GM23338 (cell line): ENCODE measurements at regions not wholly inside any gene's neighbourhood (a gene's known extent, or its start where the extent isn't known, plus 50 kb on each side); places are given as distances from the start of the nearest gene placed in this dataset.
A peak's percentile ranks its signal among the peaks of the same experiment; 100 is the strongest.

Source experiments
- ATAC-seq: fragments of 200-7000 bp; cut with Tn5 transposase; 3 replicates; pipeline ENCODE4 v1.9.1; 2020
- DNase-seq: peaks from one replicate; pipeline ENCODE4 v3.0.0-alpha.2; 2015; ENCODE audit warnings: low spot score
- H2AFZ ChIP-seq: fragments of 200-600 bp; sonication (generic); 2 replicates; pipeline ENCODE4 v1.8.0; 2016; ENCODE audit warnings: antibody characterized with exemption, mild to moderate bottlenecking, moderate library complexity
- H3F3A ChIP-seq: fragments of 200-600 bp; sonication (generic); replicated peaks from 2 replicates; pipeline ENCODE4 v1.8.0; 2017; ENCODE audit warnings: antibody characterized with exemption, mixed run types, low read depth
- H3K27ac ChIP-seq: fragments of 200-600 bp; sonication (generic); 2 replicates; pipeline ENCODE4 v1.6.1; 2016; ENCODE audit warnings: low read depth
- H3K27me3 ChIP-seq: fragments of 200-600 bp; sonication (generic); 2 replicates; pipeline ENCODE4 v1.8.0; 2016; ENCODE audit warnings: mild to moderate bottlenecking, mixed run types, moderate library complexity; ENCODE audit not compliant: insufficient read depth
- H3K36me3 ChIP-seq: fragments of 200-600 bp; sonication (generic); 2 replicates; pipeline ENCODE4 v1.8.0; 2016; ENCODE audit warnings: mild to moderate bottlenecking; ENCODE audit not compliant: insufficient read depth
- H3K4me1 ChIP-seq: fragments of 200-600 bp; sonication (generic); 2 replicates; pipeline ENCODE4 v1.8.0; 2016; ENCODE audit warnings: mild to moderate bottlenecking, moderate library complexity; ENCODE audit not compliant: insufficient read depth
- H3K4me2 ChIP-seq: fragments of 200-600 bp; sonication (generic); 2 replicates; pipeline ENCODE4 v1.7.1; 2017; ENCODE audit warnings: mixed run types
- H3K4me3 ChIP-seq: fragments of 200-600 bp; sonication (generic); 2 replicates; pipeline ENCODE4 v1.6.1; 2016; ENCODE audit warnings: mixed run types
- H3K79me2 ChIP-seq: fragments of 200-600 bp; sonication (generic); replicated peaks from 2 replicates; pipeline ENCODE4 v1.8.0; 2017; ENCODE audit warnings: mild to moderate bottlenecking; ENCODE audit not compliant: insufficient read depth
- H3K9me2 ChIP-seq: fragments of 200-600 bp; sonication (generic); 2 replicates; pipeline ENCODE4 v1.8.0; 2017; ENCODE audit not compliant: insufficient read depth
- H4K20me1 ChIP-seq: fragments of 200-600 bp; sonication (generic); replicated peaks from 2 replicates; pipeline ENCODE4 v1.8.0; 2017; ENCODE audit warnings: mild to moderate bottlenecking; ENCODE audit not compliant: insufficient read depth
- H3K27ac Mint-ChIP-seq: 2 replicates; pipeline ENCODE4 v1.8.0; 2020; ENCODE audit warnings: inconsistent platforms, mild to moderate bottlenecking, moderate library complexity, mixed read lengths
- H3K27me3 Mint-ChIP-seq: 3 replicates; pipeline ENCODE4 v1.8.0; 2022; ENCODE audit warnings: low read depth, mild to moderate bottlenecking, moderate library complexity, mixed read lengths, inconsistent platforms; ENCODE audit not compliant: insufficient read depth, poor library complexity
- H3K36me3 Mint-ChIP-seq: 3 replicates; pipeline ENCODE4 v1.8.0; 2021; ENCODE audit warnings: low read depth, mild to moderate bottlenecking, inconsistent platforms, moderate library complexity, mixed read lengths
- H3K4me1 Mint-ChIP-seq: 3 replicates; pipeline ENCODE4 v1.8.0; 2020; ENCODE audit warnings: mild to moderate bottlenecking, inconsistent platforms, mixed read lengths
- H3K4me3 Mint-ChIP-seq: 3 replicates; pipeline ENCODE4 v1.8.0; 2021; ENCODE audit warnings: moderate library complexity, mild to moderate bottlenecking, inconsistent platforms, mixed read lengths
- H3K9me3 Mint-ChIP-seq: 3 replicates; pipeline ENCODE4 v1.8.0; 2020; ENCODE audit warnings: moderate library complexity, mild to moderate bottlenecking, inconsistent platforms, mixed read lengths
- CREB1 ChIP-seq: fragments of 250-450 bp; sonication (Bioruptor Pico); IDR thresholded peaks from 2 replicates; pipeline ENCODE4 v1.5.0; 2020; ENCODE audit warnings: low read depth, mild to moderate bottlenecking, moderate library complexity
- ETS1 ChIP-seq: IDR thresholded peaks from 2 replicates; pipeline ENCODE4 v1.6.1; 2016; ENCODE audit warnings: antibody characterized with exemption
- NANOG ChIP-seq: IDR thresholded peaks from 2 replicates; pipeline ENCODE4 v1.6.1; 2016; ENCODE audit warnings: antibody characterized with exemption, borderline replicate concordance
- POLR2AphosphoS5 ChIP-seq: IDR thresholded peaks from 2 replicates; pipeline ENCODE4 v1.6.1; 2016; ENCODE audit warnings: antibody characterized with exemption, low read depth
- STAT1 ChIP-seq: IDR thresholded peaks from one replicate; pipeline ENCODE4 v1.6.1; 2016; ENCODE audit warnings: antibody characterized with exemption; ENCODE audit not compliant: unreplicated experiment
- ZNF331 ChIP-seq: fragments of 250-450 bp; sonication (Bioruptor Pico); IDR thresholded peaks from 2 replicates; pipeline ENCODE4 v1.5.0; 2020; ENCODE audit warnings: low read depth, mild to moderate bottlenecking, moderate library complexity
- ZNF462 ChIP-seq: fragments of 250-450 bp; sonication (Bioruptor Pico); IDR thresholded peaks from 2 replicates; pipeline ENCODE4 v1.5.0; 2020; ENCODE audit warnings: mild to moderate bottlenecking, moderate library complexity

- ATAC-seq = no peak
- Mint-ChIP-seq H3K36me3 (no peaks in the 10 kb centered on the region), H3K9me3 (no peaks in the 10 kb centered on the region), H3K27ac (peak overlapping the region; percentile 25; the same call in 1 of the 2 replicates), H3K4me3 (no peak overlapping the region), H3K4me1 (peaks cover 24% of the 10 kb centered on the region), H3K27me3 (peaks cover 2% of the 10 kb centered on the region)
- H3K27ac ChIP-seq = no peak overlapping the region; the same call in 1 of the 2 replicates
- H3K27me3 ChIP-seq = no peaks in the 10 kb centered on the region
- no peaks in the 10 kb centered on the region for H3K9me2 ChIP-seq
- no peaks in the 10 kb centered on the region for H3F3A ChIP-seq
- TF ChIP-seq NANOG (no peak), ZNF462 (no peak), ETS1 (no peak), CREB1 (no peak), POLR2AphosphoS5 (no peak), ZNF331 (no peak), STAT1 (no peak)
- H3K4me2 ChIP-seq = peak overlapping the region; percentile 1; the same call in 1 of the 2 replicates
- no peak for DNase-seq
- peaks cover 24% of the 10 kb centered on the region for H3K4me1 ChIP-seq
- no peaks in the 10 kb centered on the region for H3K36me3 ChIP-seq
- H3K4me3 ChIP-seq = no peak overlapping the region
- H3K79me2 ChIP-seq = no peaks in the 10 kb centered on the region
- no peaks in the 10 kb centered on the region for H4K20me1 ChIP-seq
- H2AFZ ChIP-seq = no peak overlapping the region
Observed at GRCh38 chr12:19596434-19597166, 157.3 kb downstream of the AEBP2 start.
